Head of caudate nucleus (tissue), 42 donors: ENCODE measurements at regions not wholly inside any gene's neighbourhood (a gene's known extent, or its start where the extent isn't known, plus 50 kb on each side); places are given as distances from the start of the nearest gene placed in this dataset.
A peak's percentile ranks its signal among the peaks of the same experiment; 100 is the strongest.
"Not testable (repeated sequence)": the region's sequence is repeated elsewhere in the genome, so short reads cannot be mapped to it uniquely, and the experiment has no call there.

ENCODE experiments used
- DNase-seq, 42 donors: peaks; one replicate each; pipeline versions ENCODE4 v3.0.0 to v3.0.0-alpha.2; 2020 to 2021; ENCODE audit warnings: mixed read lengths in 7 of 42
- intact Hi-C: fragments of 100-400 bp; cut with DNase I; formaldehyde crosslinking; loops from one replicate; pipeline ENCODE4 v1.15.0; 2022

DNA sequence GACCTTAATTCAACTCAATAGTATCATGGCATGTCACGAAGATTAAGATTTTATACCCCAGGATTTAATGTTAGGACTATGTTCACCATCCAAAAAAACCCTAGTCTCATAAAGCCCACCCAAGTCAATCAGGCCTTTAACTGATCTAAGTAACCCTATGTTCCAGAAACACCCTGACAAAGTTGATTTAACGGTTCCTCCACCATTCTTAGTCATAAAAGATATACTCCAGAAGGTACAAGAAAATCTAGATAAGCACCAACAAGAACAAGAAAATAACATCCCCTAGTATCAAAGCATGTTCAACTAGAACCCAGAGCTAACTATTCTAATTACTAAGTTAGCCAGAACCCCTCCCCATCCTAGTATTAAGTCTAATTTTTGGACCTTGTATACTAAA lies 120.7 kb upstream of the DEFB108B start:
- intact Hi-C loops = not testable (repeated sequence)

DNA sequence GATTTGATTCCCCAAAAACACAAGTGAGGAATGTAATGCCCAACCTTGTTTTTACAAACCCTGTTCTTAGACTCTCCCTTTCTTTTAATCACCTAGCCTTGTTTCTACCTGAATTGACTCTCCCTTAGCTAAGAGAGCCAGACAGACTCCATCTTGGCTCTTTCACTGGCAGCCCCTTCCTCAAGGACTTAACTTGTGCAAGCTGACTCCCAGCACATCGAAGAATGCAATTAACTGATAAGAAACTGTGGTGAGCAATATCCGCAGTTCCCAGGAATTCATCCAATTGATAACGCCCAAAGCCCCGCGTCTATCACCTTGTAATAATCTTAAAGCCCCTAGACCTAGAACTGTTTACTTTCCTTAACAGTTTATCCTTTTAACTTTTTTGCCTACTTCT lies 120.2 kb upstream of the DEFB108B start:
- DNase-seq, intact Hi-C loops: not testable (repeated sequence)

More for the DNA sequence above, 120.7 kb upstream of the DEFB108B start:
- DNase-seq = not testable (repeated sequence)

DNA sequence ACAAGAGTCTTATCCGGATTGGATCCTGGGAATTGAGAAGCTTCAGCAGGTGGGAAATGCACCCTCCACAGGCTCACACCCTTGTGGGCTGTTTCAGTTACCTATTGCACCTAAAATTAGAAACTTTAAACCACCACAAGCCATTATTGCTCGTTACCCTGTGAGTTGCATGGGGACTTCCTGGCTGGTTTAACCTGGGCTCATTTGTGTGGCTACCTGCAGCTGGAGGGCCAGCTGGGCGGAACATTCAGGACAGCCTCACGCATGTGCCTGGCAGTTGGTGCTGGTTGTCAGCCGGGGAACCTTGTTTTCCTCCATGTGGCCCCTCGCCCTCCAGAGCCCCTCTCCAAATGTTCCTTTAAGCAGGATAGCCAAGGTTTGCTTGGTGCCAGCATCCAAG lies 118.5 kb upstream of the DEFB108B start:
- DNase-seq, intact Hi-C loops: not testable (repeated sequence)

DNA sequence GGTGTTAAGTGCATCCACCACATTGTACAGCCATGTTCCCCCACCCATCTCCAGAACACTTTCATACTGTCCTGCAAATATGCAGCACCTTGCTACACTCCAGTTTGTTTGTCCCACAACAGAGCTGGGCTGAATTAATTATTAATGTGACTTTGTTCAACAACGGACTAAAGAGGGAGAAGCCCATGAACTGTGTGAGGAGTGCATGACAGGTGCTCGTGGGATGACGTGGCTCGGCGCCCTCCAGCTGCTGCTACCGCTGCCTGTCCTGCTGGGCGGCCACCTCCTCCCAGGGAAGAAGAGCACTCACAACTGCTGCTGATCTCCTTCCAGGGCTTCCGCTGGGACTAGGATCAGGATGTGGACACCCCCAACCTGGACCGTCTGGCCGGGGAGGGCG lies 111.2 kb upstream of the DEFB108B start:
- DNase-seq, intact Hi-C loops: not testable (repeated sequence)

DNA sequence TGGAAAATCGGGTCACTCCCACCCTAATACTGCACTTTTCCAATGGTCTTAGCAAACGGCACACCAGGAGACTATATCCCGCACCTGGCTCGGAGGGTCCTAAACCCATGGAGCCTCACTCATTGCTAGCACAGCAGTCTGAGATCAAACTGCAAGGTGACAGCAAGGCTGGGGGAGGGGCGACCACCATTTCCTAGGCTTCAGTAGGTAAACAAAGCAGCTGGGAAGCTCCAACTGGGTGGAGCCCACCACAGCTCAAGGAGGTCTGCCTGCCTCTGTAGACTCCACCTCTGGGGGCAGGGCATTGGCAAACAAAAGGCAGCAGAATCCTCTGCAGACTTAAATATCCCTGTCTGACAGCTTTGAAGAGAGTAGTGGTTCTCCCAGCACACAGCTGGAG lies 109.0 kb upstream of the DEFB108B start:
- intact Hi-C loops, DNase-seq: not testable (repeated sequence)

DNA sequence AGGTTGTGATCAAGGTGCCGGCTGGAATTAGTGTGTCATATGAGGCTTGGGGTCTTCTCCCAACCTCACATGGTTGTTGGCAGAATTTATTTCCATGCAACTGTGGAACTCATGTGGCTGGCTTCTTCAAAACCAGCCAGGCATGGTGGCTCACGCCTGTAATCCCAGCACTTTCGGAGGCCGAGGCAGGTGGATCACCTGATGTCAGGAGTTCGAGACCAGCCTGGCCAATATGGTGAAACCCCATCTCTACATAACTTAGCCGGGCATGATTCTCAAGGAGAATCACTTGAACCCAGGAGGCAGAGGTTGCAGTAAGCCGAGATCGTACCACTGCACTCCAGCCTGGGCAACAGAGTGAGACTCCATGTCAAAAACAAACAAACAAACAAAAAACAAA lies 102.3 kb upstream of the DEFB108B start:
- intact Hi-C loops, DNase-seq: not testable (repeated sequence)

DNA sequence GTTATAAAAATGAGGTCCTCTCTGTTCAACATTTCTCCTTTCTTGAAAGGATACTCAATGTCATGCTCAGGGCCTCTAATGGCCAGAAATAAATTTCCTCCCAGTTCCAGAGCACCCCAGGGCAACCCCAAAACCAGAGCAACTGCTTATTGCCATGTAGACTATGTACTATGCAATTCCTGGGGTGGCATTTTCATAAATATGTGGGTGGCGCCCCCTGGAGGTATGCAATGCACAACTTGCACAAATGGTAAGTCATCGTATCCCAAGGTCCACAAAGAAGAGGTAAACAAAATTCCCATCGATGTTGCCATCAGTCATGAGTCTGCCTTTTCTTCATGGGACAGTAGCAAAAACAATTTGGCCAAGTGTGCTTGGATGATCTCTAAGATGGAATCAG lies 98.6 kb upstream of the DEFB108B start:
- peak in 27 of 42 donors; percentile 5 to 51 (median 23) for DNase-seq
- intact Hi-C loops = not testable (repeated sequence)

DNA sequence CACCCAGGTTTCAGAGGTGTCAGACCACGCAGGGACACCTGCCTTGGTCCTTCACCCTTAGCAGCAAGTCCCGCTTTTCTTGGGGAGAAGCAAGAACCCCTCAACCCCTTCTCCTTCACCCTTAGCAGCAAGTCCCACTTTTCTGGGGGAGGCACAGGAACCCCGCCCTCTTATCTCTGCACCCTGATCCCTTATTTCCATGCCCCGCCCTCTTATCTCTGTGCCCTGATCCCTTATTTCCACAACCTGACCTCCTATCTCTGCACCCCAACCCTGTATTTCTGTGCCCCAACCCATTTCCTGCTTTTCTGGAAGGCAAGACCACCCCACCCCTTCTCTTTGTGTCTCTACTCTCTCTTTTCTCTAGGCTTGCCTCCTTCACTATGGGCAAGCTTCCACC lies 94.7 kb upstream of the DEFB108B start:
- intact Hi-C loops, DNase-seq: not testable (repeated sequence)

DNA sequence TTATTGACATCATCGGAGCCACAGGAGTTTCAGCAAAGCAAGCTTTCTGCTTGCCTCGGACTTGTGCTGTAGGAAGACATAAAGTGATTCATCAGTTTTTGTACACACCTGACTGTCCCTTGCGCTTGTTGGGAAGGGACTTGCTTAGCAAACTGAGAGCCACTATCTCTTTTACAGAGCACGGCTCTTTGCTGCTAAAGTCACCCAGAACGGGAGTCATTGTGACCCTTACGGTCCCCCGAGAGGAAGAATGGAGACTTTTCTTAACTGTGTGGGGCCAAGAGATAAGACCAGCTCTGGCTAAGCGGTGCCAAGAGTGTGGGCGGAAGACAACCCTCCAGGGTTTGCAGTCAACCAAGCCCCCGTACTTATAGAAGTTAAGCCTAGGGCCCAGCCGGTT lies 89.6 kb upstream of the DEFB108B start:
- DNase-seq, intact Hi-C loops: not testable (repeated sequence)

DNA sequence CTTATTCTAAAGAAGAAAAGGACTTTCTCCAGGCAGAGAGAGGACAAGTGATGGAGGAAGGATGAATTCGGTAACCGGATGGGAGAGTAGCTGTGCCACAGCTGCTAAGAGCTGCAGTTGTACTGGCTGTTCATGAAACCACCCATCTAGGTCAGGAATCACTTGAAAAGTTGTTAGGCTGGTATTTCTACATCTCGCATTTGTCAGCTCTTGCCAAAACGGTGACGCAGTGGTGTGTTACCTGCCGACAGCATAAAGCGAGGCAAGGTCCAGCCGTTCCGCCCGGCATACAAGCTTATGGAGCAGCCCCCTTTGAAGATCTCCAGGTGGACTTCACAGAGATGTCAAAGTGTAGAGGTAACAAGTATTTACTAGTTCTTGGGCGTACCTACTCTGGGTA lies 87.3 kb upstream of the DEFB108B start:
- DNase-seq, intact Hi-C loops: not testable (repeated sequence)

DNA sequence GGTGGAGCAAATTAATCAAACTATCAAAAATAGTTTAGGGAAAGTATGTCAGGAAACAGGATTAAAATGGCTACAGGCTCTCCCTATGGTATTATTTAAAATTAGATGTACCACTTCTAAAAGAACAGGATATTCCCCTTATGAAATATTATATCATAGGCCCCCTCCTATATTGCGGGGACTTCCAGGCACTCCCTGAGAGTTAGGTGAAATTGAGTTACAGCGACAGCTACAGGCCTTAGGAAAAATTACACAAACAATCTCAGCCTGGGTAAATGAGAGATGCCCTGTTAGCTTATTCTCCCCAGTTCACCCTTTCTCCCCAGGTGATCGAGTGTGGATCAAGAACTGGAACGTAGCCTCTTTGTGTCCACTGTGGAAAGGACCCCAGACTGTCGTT lies 86.7 kb upstream of the DEFB108B start:
- intact Hi-C loops, DNase-seq: not testable (repeated sequence)

DNA sequence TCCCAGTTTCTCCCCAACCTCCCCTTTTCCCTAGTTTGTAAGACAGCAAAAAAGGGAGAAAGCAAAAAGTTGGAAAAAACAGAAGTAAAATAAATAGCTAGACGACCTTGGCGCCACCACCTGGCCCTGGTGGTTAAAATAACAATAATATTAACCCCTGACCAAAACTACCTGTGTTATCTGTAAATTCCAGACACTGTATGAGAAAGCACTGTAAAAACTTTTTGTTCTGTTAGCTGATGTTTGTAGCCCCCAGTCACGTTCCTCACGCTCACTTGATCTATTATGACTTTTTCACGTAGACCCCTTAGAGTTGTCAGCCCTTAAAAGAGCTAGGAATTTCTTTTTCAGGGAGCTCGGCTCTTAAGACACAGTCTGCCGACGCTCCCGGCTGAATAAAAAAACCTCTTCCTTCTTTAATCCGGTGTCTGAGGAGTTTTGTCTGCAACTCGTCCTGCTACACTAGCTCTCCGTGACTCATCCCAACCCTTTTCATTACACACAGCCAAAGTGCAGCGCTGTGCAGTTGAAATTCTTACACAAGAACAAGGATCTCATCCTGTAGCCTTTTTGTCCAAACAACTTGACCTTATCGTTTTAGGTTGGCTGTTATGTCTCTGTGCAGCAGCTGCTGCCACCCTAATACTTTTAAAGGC lies 83.9 kb upstream of the DEFB108B start:
- peak in 9 of 42 donors; percentile 4 to 42 (median 18) for DNase-seq
- intact Hi-C loops = not testable (repeated sequence)

DNA sequence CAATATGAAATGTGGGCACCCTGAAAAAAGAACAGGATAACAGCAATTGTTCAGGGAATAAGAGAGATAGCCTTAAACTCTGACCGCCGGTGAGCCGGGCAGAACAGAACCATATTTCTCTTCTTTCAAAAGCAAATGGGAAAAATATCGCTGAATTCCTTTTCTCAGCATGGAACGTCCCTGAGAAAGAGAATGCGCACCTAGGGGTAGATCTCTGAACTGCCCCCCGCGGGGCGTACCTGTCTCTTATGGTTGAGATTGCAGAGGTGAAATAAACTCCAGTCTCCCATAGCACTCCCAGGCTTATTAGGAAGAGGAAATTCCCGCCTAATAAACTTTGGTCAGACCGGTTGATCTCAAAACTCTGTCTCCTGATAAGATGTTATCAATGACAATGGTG lies 82.1 kb upstream of the DEFB108B start:
- intact Hi-C loops, DNase-seq: not testable (repeated sequence)

DNA sequence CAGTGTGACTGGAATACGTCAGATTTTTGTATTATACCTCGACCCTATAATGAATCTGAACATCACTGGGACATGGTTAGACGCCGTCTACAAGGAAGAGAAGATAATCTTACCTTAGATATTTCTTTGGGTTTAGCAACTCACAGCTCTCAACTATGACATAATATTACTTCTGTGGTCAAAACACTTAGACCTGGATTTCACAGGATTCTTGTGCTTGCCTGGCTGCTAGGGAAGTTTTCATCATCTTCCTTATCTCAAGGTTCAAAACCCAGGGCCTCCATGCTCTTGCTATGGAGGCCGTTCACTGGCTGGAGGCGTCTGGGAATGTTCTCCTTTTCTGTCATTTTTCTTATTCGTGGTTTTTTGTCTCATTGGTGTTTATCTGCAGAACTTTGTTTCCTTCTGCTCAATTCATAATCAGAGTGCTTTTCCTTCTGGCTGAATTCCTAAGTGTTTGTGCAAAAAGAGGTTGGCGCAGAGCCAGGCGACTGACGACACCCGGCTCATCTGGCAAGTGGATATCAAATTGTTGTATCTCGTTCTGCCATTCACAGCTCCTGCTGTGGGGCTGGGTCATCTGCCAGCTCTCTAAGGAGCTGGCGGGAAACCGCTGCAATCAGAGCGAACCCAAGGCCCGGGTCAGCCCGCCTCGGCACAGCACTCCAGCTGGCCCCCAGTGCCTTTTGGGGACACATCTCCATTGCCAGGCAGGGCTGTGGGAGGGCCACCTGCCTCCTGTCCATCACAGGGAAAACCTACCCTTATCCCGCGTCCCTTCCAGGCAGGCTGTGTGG lies 68.1 kb upstream of the DEFB108B start:
- intact Hi-C loops = not testable (repeated sequence)
- peak in 2 of 42 donors; percentile 6 to 16 for DNase-seq

DNA sequence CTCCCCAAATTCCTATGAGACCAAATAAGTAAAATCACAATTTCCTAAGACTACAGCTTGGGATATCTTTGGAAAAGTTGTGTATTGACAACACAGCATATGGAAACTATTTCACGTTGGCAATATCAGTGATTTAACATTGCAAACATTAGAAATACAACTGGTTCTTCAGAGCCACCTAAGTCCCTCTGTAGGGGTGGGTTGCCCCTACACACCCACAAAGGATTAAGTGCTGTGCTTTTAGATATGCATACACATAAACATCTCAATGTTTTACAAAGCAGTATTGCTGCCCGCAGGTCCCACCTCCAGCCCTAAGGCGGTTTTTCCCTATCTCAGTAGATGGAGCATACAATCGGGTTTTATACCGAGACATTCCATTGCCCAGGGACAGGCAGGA lies 66.0 kb upstream of the DEFB108B start:
- DNase-seq, intact Hi-C loops: not testable (repeated sequence)

DNA sequence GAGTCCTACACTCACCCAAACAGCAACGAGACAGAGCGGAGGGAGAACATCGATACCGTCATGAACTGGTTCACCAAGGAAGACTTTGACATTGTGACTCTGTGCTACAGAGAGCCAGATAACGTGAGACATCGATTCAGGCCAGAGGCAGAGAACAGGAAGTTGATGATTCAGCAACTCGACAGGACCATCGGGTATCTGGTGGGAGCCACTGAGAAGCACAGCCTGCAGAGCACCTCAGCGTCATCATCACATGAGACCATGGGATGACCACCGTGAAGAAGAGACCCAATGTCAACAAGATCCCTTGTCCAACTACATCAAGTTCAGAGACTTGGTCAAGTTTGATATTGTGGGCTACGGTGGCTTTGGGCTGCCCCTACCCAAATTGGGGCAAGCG lies 60.8 kb upstream of the DEFB108B start:
- intact Hi-C loops, DNase-seq: not testable (repeated sequence)

DNA sequence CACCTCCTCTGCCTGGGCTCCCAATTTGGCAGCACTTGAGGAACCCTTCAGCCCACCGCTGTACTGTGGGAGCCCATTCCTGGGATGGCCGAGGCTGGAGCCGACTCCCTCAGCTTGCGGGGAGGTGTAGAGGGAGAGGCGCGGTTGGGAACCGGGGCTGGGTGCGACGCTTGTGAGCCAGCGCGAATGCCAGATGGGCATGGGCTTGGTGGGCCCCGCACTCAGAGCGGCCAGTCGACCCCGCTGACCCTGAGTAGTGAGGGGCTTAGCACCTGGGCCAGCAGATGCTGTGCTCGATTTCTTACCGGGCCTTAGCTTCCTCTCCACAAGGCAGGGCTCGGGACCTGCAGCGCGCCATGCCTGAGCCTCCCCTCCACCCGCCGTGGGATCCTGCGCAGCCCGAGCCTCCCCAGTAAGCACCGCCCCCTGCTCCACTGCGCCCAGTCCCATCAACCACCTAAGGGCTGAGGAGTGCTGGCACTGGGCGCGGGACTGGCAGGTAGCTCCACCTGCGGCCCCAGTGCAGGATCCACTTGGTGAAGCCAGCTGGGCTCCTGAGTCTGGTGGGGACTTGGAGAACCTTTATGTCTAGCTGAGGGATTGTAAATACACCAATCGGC lies 58.3 kb upstream of the DEFB108B start:
- intact Hi-C loops = no loop called here
- no peak for DNase-seq

DNA sequence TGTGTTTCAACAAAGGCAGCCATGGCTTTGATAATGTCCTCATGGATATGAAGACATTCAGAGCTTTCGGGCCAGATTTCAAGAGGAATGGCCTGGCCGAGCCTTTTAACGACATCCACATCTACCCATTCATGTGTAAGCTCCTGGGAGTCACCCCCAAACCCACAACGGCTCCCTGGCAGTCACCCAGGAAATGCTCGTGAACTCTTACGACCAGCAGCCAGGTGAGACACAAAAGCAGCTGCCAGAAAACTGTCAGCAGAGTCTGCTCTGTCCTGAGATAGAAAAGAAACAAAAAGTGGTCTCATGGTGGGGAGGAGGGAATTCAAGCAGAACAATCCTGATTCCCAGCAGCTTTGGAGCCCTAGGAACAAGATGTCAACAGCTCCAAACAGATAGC lies 52.9 kb upstream of the DEFB108B start:
- intact Hi-C loops, DNase-seq: not testable (repeated sequence)

DNA sequence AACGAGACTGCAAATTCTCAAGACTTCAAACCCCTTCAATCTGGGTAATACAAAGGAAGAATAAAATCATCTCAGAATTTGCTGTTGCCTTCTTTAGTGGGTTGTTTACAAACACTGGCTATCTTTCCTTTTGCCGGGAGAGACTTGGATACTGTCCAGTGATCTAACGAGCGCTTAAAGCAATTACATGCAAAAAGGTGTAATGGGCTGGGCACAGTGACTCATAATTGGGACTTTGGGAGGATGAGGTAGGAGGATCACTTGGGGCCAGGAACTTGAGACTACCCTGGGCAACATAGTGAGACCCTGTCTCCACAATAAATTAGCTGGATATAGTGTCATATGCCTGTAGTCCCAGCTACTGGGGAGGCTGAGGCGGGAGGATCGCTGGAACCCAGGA lies 52.2 kb upstream of the DEFB108B start:
- intact Hi-C loops, DNase-seq: not testable (repeated sequence)

DNA sequence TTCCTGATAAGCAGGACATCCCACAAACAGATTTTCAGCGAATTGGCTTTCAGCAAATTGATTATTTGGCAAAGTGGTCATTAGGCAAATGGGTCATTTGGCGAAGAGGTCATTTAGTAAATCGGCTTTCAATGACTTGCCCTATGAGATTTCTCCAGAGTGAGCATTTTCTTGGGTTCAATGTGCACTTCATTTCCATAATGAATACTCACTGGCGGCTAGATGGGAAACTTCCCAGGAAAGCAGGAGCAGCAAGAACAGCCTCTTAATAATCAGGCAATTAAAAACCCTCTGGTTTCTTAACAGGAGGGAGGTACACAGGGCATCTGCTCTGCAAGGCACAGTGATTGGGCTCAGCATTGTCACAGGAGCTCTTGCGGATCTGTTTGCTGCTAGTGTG lies 51.5 kb upstream of the DEFB108B start:
- intact Hi-C loops, DNase-seq: not testable (repeated sequence)
